ENCODE measurements at regions not wholly inside any gene's neighbourhood (a gene's known extent, or its start where the extent isn't known, plus 50 kb on each side); places are given as distances from the start of the nearest gene placed in this dataset.

DNA sequence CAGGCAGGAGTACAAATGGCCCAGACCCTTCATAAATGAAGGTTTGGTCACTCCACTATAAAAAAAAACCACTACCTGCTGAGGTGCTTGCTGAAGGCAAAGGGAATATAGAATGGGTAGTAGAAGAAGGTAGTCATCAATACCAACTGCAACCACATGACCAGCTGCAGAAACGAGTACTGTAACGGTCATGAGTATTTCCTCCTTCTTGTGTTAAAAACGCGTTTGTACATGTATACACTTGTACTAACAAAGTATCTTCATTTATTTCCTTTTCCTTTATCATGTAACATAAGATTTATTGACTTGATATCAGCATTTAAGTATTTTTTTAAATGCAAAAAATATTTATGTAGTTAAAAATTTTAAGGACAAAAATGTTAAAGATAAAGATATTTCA lies 238.6 kb downstream of the TFAP2B start:
- ChIA-PET CTCF (no interaction called here), POLR2A (no interaction called here)
- no CpG with 5 or more reads among the region's 4 CpGs for WGBS (ENCODE audit: insufficient coverage)
- Histone ChIP-seq H3K36me3 (replicated peaks in 1 of 2; ENCODE audit: control extremely low read depth in 1 of 2, control insufficient read depth in 1 of 2, extremely low read depth in 1 of 2, insufficient read depth in 2 of 2, low read length in 1 of 2) (no peaks in the 10 kb centered on the region), H3K79me2 (ENCODE audit: control insufficient read depth, insufficient read depth, low read length) (no peaks in the 10 kb centered on the region), H3K27me3 (replicated peaks in 1 of 4; ENCODE audit: control extremely low read depth in 1 of 4, control insufficient read depth in 3 of 4, insufficient read depth in 4 of 4, low read length in 3 of 4) (no peaks in the 10 kb centered on the region), H3K4me3 (ENCODE audit: control extremely low read depth in 1 of 5, extremely low read depth in 1 of 5, insufficient read depth in 1 of 5, low read depth in 2 of 5, low read length in 4 of 5) (no peak overlapping the region), H2AFZ (ENCODE audit: insufficient read depth, low read depth, low read length, poor library complexity, severe bottlenecking) (no peak overlapping the region), H3K4me2 (replicated peaks; ENCODE audit: low read depth, low read length, poor library complexity, severe bottlenecking) (no peak overlapping the region), H3K9me3 (ENCODE audit: control extremely low read depth in 1 of 3, control insufficient read depth in 2 of 3, insufficient read depth in 1 of 3, low read length in 2 of 3) (no peaks in the 10 kb centered on the region), H3K9ac (ENCODE audit: low read length) (no peak overlapping the region), H3K27ac (ENCODE audit: low read length in 2 of 2) (no peak overlapping the region), H3K4me1 (ENCODE audit: control insufficient read depth in 2 of 2, insufficient read depth in 2 of 2, low read length in 2 of 2) (no peaks in the 10 kb centered on the region), H4K20me1 (ENCODE audit: control insufficient read depth, insufficient read depth, low read length, poor library complexity, severe bottlenecking) (no peaks in the 10 kb centered on the region)
- no peaks in the 10 kb centered on the region for H3K27me3 Mint-ChIP-seq
- H3K9me3 Mint-ChIP-seq (ENCODE audit: insufficient read depth): no peaks in the 10 kb centered on the region
- intact Hi-C loops (cut with micrococcal nuclease): no loop called here
- no peak for ATAC-seq (ENCODE audit: low read depth)
- H3K4me3 Mint-ChIP-seq: no peak overlapping the region
- DNase-seq: no peak
- TF ChIP-seq, protein P1, sequence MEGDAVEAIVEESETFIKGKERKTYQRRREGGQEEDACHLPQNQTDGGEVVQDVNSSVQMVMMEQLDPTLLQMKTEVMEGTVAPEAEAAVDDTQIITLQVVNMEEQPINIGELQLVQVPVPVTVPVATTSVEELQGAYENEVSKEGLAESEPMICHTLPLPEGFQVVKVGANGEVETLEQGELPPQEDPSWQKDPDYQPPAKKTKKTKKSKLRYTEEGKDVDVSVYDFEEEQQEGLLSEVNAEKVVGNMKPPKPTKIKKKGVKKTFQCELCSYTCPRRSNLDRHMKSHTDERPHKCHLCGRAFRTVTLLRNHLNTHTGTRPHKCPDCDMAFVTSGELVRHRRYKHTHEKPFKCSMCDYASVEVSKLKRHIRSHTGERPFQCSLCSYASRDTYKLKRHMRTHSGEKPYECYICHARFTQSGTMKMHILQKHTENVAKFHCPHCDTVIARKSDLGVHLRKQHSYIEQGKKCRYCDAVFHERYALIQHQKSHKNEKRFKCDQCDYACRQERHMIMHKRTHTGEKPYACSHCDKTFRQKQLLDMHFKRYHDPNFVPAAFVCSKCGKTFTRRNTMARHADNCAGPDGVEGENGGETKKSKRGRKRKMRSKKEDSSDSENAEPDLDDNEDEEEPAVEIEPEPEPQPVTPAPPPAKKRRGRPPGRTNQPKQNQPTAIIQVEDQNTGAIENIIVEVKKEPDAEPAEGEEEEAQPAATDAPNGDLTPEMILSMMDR (IDR thresholded peaks at IDR 0.05): no peak
- TF ChIP-seq EZH2 (IDR thresholded peaks at IDR 0.05; ENCODE audit: borderline replicate concordance, insufficient read depth, low read depth, low read length, poor library complexity, severe bottlenecking): no peak
- H3K27ac Mint-ChIP-seq: no peak overlapping the region
- no peaks in the 10 kb centered on the region for H3K4me1 Mint-ChIP-seq

DNA sequence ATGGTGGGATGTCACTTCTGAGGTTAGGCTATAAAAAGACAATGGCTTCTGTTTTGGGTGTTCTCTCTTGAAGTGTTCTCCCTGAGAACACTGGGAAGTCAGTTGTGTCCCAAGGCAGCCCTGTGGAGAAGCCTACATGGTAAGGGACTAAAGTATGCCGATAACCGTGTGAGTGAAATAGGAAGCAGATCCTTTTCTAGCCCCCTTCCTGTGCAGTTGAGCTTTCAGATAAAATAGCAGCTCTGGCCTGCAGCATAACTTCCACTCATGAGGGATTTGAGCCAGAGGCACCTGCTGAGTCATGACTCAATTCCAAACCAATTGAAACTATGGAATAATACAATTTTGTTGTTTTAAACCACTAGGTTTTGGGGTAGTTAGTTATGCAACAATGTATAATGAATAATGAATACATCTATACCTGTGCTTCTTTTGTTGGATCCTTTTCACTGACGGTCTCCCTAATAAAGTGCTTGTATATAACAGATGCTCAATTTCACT lies 241.6 kb downstream of the TFAP2B start:
- Histone ChIP-seq H3K9me3 (ENCODE audit: control extremely low read depth in 1 of 3, control insufficient read depth in 2 of 3, insufficient read depth in 1 of 3, low read length in 2 of 3) (no peaks in the 10 kb centered on the region), H3K4me3 (ENCODE audit: control extremely low read depth in 1 of 5, extremely low read depth in 1 of 5, insufficient read depth in 1 of 5, low read depth in 2 of 5, low read length in 4 of 5) (no peak overlapping the region), H3K79me2 (ENCODE audit: control insufficient read depth, insufficient read depth, low read length) (no peaks in the 10 kb centered on the region), H3K4me1 (ENCODE audit: control insufficient read depth in 2 of 2, insufficient read depth in 2 of 2, low read length in 2 of 2) (no peaks in the 10 kb centered on the region), H3K9ac (ENCODE audit: low read length) (no peak overlapping the region), H3K27ac (ENCODE audit: low read length in 2 of 2) (no peak overlapping the region), H4K20me1 (ENCODE audit: control insufficient read depth, insufficient read depth, low read length, poor library complexity, severe bottlenecking) (no peaks in the 10 kb centered on the region), H3K4me2 (replicated peaks; ENCODE audit: low read depth, low read length, poor library complexity, severe bottlenecking) (no peak overlapping the region), H3K36me3 (replicated peaks in 1 of 2; ENCODE audit: control extremely low read depth in 1 of 2, control insufficient read depth in 1 of 2, extremely low read depth in 1 of 2, insufficient read depth in 2 of 2, low read length in 1 of 2) (no peaks in the 10 kb centered on the region), H2AFZ (ENCODE audit: insufficient read depth, low read depth, low read length, poor library complexity, severe bottlenecking) (no peak overlapping the region), H3K27me3 (replicated peaks in 1 of 4; ENCODE audit: control extremely low read depth in 1 of 4, control insufficient read depth in 3 of 4, insufficient read depth in 4 of 4, low read length in 3 of 4) (no peaks in the 10 kb centered on the region)
- TF ChIP-seq, protein P1 (IDR thresholded peaks at IDR 0.05): no peak
- TF ChIP-seq EZH2 (IDR thresholded peaks at IDR 0.05; ENCODE audit: borderline replicate concordance, insufficient read depth, low read depth, low read length, poor library complexity, severe bottlenecking): no peak
- no peaks in the 10 kb centered on the region for H3K9me3 Mint-ChIP-seq (ENCODE audit: insufficient read depth)
- CTCF ChIA-PET: no interaction called here
- H3K27ac Mint-ChIP-seq: no peak overlapping the region
- ATAC-seq (ENCODE audit: low read depth) (no peak), DNase-seq (no peak)
- POLR2A ChIA-PET: no interaction called here
- WGBS (ENCODE audit: insufficient coverage): no CpG with 5 or more reads among the region's 3 CpGs
- intact Hi-C loops (cut with micrococcal nuclease): no loop called here
- no peaks in the 10 kb centered on the region for H3K4me1 Mint-ChIP-seq
- no peaks in the 10 kb centered on the region for H3K27me3 Mint-ChIP-seq
- no peak overlapping the region for H3K4me3 Mint-ChIP-seq

All from B cell (primary cell).